PC-9 (cell line): ENCODE measurements at regions not wholly inside any gene's neighbourhood (a gene's known extent, or its start where the extent isn't known, plus 50 kb on each side); places are given as distances from the start of the nearest gene placed in this dataset.

ENCODE experiments used
- BruUV-seq: library from RNA; stranded (reverse); fragments of 400-500 nt; replicated peaks from 2 replicates; lab custom pipeline; 2021; lab: Mats Ljungman, UMichigan
- CTCF ChIA-PET: fragments of 300-600 bp; sonication (Branson Sonifier 250); formaldehyde crosslinking; loops from one replicate; lab custom pipeline; 2022; ENCODE audit warnings: antibody characterized with exemption; lab: Charles Lee
- POLR2A ChIA-PET: fragments of 300-600 bp; sonication (Branson Sonifier 250); formaldehyde crosslinking; loops from one replicate; lab custom pipeline; 2022; ENCODE audit warnings: antibody characterized with exemption; ENCODE audit not compliant: unreplicated experiment; lab: Charles Lee
- DNase-seq, 2 experiments: peaks; one replicate each; pipeline versions ENCODE4 v3.0.0 to v3.0.0-alpha.2; 2015 to 2022; ENCODE audit warnings: mixed read lengths in 1 of 2
- H2AFZ ChIP-seq: fragments of 200-600 bp; sonication (generic); 2 replicates; pipeline ENCODE4 v1.8.1; 2017; ENCODE audit warnings: antibody characterized with exemption
- H3F3A ChIP-seq: fragments of 200-600 bp; sonication (generic); 2 replicates; pipeline ENCODE4 v1.8.1; 2017; ENCODE audit warnings: antibody characterized with exemption, mild to moderate bottlenecking, low read depth; ENCODE audit not compliant: insufficient read depth
- H3K27ac ChIP-seq: fragments of 200-600 bp; sonication (generic); 2 replicates; pipeline ENCODE4 v1.6.1; 2016; ENCODE audit warnings: mixed run types
- H3K27me3 ChIP-seq: fragments of 200-600 bp; sonication (generic); 2 replicates; pipeline ENCODE4 v1.6.1; 2016; ENCODE audit warnings: low read depth, mixed run types; ENCODE audit not compliant: insufficient read depth
- H3K36me3 ChIP-seq: fragments of 200-600 bp; sonication (generic); 2 replicates; pipeline ENCODE4 v1.6.1; 2016; ENCODE audit warnings: low read depth, mixed run types
- H3K4me1 ChIP-seq: fragments of 200-600 bp; sonication (generic); replicated peaks from 2 replicates; pipeline ENCODE4 v1.6.1; 2016; ENCODE audit warnings: mixed run types; ENCODE audit not compliant: insufficient read depth
- H3K4me2 ChIP-seq: fragments of 200-600 bp; sonication (generic); 2 replicates; pipeline ENCODE4 v1.6.1; 2017; ENCODE audit warnings: mixed run types
- H3K4me3 ChIP-seq: fragments of 200-600 bp; sonication (generic); 2 replicates; pipeline ENCODE4 v1.6.1; 2016; ENCODE audit warnings: mixed run types
- H3K79me2 ChIP-seq: fragments of 200-600 bp; sonication (generic); 2 replicates; pipeline ENCODE4 v1.6.1; 2017; ENCODE audit warnings: low read depth, mixed run types
- H3K9me2 ChIP-seq: fragments of 200-600 bp; sonication (generic); 2 replicates; pipeline ENCODE4 v1.8.1; 2017; ENCODE audit warnings: mild to moderate bottlenecking; ENCODE audit not compliant: insufficient read depth
- H3K9me3 ChIP-seq: fragments of 200-600 bp; sonication (generic); 2 replicates; pipeline ENCODE4 v1.8.1; 2016; ENCODE audit warnings: low read depth; ENCODE audit not compliant: insufficient read depth
- H4K20me1 ChIP-seq: fragments of 200-600 bp; sonication (generic); 2 replicates; pipeline ENCODE4 v1.8.1; 2017; ENCODE audit not compliant: insufficient read depth
- EZH2 ChIP-seq: fragments of 200-600 bp; sonication (generic); IDR thresholded peaks from 2 replicates; pipeline ENCODE4 v1.8.0; 2017; ENCODE audit warnings: antibody characterized with exemption, low read depth
- intact Hi-C: fragments of 100-400 bp; cut with micrococcal nuclease; formaldehyde crosslinking; loops from one replicate; pipeline ENCODE4 v1.10.0; 2022; ENCODE audit not compliant: unreplicated experiment
- TF ChIP-seq, protein P1 (sequence below): fragments of 200-600 bp; sonication (generic); conservative IDR thresholded peaks from 2 replicates; pipeline ENCODE4 v1.6.1; 2017; ENCODE audit warnings: mixed run types, antibody characterized with exemption, mild to moderate bottlenecking, moderate library complexity

DNA sequence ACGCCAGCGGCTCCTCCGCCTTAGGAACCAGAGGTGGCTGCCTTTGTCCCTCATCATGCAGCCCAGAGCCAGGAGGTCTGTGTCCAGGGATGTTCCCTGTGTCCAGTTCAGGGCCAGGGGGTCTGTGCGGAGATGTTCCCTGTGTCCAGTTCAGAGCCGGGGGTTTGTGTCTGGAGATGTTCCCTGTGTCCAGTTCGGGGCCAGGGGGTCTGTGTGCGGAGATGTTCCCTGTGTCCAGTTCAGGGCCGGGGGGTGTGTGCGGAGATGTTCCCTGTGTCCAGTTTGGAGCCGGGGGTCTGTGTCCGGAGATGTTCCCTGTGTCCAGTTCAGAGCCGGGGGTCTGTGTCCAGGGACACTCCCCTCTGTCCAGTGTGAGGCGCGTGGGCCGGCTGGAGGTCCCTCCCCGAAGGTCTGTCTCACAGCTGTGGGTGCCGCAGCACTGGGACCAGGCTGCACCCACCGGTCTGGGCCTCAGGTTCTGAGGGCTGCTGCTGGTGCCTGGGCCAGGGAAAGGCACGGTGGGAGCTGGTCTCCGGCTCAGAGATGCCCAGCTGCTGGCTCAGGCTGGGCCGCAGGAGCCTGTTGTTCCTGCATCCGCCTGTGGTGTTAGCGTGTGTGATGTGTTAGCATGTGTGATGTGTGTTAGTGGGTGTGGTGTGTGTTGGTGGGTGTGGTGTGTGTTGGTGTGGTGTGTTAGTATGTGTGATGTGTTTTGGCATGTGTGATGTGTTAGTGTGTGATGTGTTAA lies 67.9 kb upstream of the CFAP46 start:
- intact Hi-C loops: no loop called here
- Histone ChIP-seq H3K4me1 (no peaks in the 10 kb centered on the region), H3K36me3 (no peaks in the 10 kb centered on the region), H3K79me2 (no peaks in the 10 kb centered on the region), H3K27ac (no peak overlapping the region), H2AFZ (no peak overlapping the region), H3K4me2 (no peak overlapping the region), H3K27me3 (peaks cover 14% of the 10 kb centered on the region; the same call in 1 of the 2 replicates), H3K4me3 (no peak overlapping the region), H4K20me1 (no peaks in the 10 kb centered on the region), H3K9me2 (no peaks in the 10 kb centered on the region), H3F3A (no peaks in the 10 kb centered on the region), H3K9me3 (no peaks in the 10 kb centered on the region)
- POLR2A ChIA-PET: no interaction called here
- CTCF ChIA-PET: no interaction called here
- no TSS peak for BruUV-seq
- no peak for TF ChIP-seq EZH2
- TF ChIP-seq, protein P1, sequence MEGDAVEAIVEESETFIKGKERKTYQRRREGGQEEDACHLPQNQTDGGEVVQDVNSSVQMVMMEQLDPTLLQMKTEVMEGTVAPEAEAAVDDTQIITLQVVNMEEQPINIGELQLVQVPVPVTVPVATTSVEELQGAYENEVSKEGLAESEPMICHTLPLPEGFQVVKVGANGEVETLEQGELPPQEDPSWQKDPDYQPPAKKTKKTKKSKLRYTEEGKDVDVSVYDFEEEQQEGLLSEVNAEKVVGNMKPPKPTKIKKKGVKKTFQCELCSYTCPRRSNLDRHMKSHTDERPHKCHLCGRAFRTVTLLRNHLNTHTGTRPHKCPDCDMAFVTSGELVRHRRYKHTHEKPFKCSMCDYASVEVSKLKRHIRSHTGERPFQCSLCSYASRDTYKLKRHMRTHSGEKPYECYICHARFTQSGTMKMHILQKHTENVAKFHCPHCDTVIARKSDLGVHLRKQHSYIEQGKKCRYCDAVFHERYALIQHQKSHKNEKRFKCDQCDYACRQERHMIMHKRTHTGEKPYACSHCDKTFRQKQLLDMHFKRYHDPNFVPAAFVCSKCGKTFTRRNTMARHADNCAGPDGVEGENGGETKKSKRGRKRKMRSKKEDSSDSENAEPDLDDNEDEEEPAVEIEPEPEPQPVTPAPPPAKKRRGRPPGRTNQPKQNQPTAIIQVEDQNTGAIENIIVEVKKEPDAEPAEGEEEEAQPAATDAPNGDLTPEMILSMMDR: no peak
- DNase-seq: no peak

DNA sequence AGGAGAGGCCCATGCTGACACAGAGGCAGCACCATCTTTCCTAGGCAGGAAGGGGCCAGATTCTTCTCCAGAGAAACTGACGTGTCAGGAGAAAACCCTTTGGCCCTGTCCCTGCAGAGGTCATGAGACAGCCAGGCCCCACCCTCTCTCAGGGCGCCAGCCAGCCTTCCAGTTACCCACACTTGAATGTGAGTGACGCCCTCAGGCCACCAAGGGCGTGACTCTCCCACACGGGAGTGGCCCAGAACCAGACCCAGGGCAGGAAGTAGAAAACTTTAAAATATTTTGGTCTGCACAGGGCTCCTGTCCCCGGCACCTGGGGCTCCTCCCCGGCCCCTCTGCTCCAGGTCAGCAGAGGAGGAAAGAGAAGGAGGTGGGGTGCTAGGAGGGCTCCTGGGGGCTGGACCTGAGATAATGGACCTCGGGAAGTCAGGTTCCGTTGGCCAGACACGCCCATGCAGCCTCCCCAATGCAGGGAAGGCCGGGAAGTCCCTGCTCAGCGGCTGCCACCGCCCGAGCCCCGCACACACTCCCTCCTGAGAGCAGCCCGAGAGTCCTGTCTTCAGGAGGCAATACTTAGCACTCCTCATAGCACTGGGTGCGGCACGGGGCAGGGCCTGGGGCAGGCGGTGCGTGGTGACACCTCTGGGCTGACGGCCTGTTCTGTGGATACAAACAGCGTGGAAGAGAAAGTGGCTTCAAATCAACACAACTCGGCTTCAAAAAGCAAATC lies 67.0 kb upstream of the CFAP46 start:
- Histone ChIP-seq H3K4me2 (no peak overlapping the region; the same call in 1 of the 2 replicates), H2AFZ (no peak overlapping the region), H3K27me3 (peaks cover 15% of the 10 kb centered on the region; the same call in 1 of the 2 replicates), H3F3A (no peaks in the 10 kb centered on the region), H4K20me1 (no peaks in the 10 kb centered on the region), H3K36me3 (no peaks in the 10 kb centered on the region), H3K4me3 (no peak overlapping the region), H3K27ac (no peak overlapping the region), H3K9me2 (no peaks in the 10 kb centered on the region), H3K4me1 (no peaks in the 10 kb centered on the region), H3K79me2 (no peaks in the 10 kb centered on the region), H3K9me3 (no peaks in the 10 kb centered on the region)
- POLR2A ChIA-PET: no interaction called here
- peak; percentile 50 to 70 for DNase-seq
- intact Hi-C loops: no loop called here
- TF ChIP-seq, protein P1: no peak
- no peak for TF ChIP-seq EZH2
- CTCF ChIA-PET: no interaction called here
- no TSS peak for BruUV-seq

DNA sequence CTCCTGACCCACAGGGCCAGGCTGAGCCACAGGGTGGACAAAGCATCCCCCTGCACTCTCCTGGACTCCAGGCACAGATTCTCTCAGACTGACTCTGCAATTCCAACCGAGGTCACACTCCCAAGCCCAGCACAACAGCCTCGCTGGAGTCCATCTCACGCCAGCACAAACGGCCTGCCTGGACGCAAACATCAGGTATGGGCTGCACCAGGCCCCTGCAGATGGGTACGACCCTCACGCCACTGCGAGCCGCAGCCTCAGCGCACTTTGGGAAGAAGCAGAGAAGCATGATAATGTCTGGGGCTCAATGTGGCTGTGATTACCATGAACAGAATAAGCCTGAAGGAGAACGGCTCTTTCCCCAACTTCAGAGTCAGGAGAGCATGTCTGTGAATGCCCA lies 66.4 kb upstream of the CFAP46 start:
- H3K9me2 ChIP-seq: no peaks in the 10 kb centered on the region
- ChIA-PET CTCF (no interaction called here), POLR2A (no interaction called here)
- H3K4me2 ChIP-seq: no peak overlapping the region; the same call in 1 of the 2 replicates
- H4K20me1 ChIP-seq: no peaks in the 10 kb centered on the region
- TF ChIP-seq EZH2: no peak
- TF ChIP-seq, protein P1: no peak
- no peaks in the 10 kb centered on the region for H3F3A ChIP-seq
- peaks cover 15% of the 10 kb centered on the region; the same call in 1 of the 2 replicates for H3K27me3 ChIP-seq
- no peak overlapping the region for H3K4me3 ChIP-seq
- H3K36me3 ChIP-seq: no peaks in the 10 kb centered on the region
- no peaks in the 10 kb centered on the region for H3K9me3 ChIP-seq
- DNase-seq: no peak
- no peak overlapping the region for H2AFZ ChIP-seq
- no peaks in the 10 kb centered on the region for H3K4me1 ChIP-seq
- no TSS peak for BruUV-seq
- intact Hi-C loops: no loop called here
- H3K79me2 ChIP-seq: no peaks in the 10 kb centered on the region
- H3K27ac ChIP-seq: no peak overlapping the region
